DMS53 treated with DMSO at 0.1 percent for 48 hours (cell line): ENCODE measurements at regions not wholly inside any gene's neighbourhood (a gene's known extent, or its start where the extent isn't known, plus 50 kb on each side); places are given as distances from the start of the nearest gene placed in this dataset.
"Not testable (repeated sequence)": the region's sequence is repeated elsewhere in the genome, so short reads cannot be mapped to it uniquely, and the experiment has no call there.

Experiments
- DNase-seq: peaks from one replicate; lab custom pipeline; 2025; ENCODE audit not compliant: unreplicated experiment; lab: John Stamatoyannopoulos, UW

DNA sequence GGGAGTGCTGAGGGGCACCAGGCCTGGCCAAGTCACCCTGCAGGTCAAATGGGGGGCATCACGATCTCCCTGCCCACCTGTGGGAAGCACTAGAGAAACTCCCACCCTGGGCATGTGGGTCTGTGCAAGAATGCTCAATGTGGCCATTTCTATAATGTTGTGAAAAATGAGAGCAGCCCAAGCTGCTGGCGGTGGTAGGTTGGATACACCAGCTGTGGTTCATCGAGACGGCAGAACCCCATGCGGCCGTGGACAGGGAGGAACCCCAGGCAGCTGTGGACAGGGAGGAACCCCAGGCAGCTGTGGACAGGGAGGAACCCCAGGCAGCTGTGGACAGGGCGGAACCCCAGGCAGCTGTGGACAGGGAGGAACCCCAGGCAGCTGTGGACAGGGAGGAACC lies 129.1 kb downstream of the BRD1 start:
- not testable (repeated sequence) for DNase-seq

GRCh38 chr22:49697047-49697446 lies 130.6 kb downstream of the BRD1 start:
- no peak for DNase-seq

- no peak for DNase-seq
Measured at GRCh38 chr22:49694462-49695260, 133.0 kb downstream of the BRD1 start.

DNA sequence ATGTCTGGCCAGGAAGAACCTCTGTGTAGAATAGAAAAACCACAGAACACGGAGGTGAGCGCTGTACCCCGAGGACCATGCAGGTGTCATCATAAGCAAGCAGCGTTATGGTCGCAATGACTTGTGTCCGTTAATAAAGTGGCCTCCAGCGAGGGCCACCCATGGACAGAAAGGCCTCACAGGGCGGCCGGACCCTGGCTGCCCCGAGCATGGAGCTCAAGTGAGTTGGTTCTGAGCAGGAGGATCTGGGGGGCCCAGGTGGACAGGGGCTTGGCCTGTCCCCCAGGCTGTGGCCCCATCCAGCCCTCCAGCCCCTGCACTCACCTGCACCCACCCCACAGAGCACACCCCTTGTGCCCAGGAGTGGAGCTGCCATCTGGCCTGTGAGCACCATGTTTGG lies 133.8 kb downstream of the BRD1 start:
- DNase-seq, result no peak

DNA sequence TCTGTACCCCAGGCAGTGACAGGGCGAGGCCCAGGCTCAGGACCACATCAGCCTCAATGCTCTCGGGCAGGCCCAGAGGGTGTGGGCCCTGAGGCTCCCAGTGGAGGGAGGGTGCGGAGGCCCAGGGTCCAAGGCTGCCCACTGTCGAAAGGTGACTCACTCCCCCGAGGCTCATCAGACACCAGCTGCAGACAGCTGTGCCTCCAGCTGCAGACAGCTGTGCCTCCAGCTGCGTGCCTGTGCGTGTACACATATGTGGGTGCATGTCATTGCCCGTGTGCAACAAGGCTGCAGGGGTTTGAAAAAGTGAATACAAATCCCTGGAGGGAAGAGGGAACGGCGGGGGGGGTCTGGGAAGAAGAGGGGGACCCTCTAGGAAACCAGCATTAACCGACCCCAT lies 134.3 kb downstream of the BRD1 start:
- DNase-seq, result no peak

GRCh38 chr22:49692499-49693225 lies 135.0 kb downstream of the BRD1 start:
- DNase-seq, result no peak

DNA sequence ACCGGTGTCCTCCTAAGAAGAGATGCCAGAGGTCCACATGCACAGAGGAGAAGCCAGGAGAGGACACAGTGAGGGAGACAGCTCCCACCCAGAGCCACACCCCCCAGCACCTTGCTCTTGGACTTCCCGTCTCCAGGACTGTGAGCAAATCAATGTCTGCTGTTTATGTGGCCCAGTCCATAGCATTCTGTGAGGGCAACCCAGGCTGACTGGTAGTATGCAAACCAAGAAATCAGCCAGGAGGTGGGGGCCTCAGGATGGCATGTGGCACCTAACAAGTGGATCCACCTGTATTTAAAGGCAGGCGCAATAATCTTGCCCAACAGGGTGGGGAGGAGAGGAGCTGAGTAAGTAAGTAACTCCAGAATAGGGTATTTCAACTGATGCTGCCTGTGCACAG lies 136.4 kb downstream of the BRD1 start:
- no peak for DNase-seq

DNA sequence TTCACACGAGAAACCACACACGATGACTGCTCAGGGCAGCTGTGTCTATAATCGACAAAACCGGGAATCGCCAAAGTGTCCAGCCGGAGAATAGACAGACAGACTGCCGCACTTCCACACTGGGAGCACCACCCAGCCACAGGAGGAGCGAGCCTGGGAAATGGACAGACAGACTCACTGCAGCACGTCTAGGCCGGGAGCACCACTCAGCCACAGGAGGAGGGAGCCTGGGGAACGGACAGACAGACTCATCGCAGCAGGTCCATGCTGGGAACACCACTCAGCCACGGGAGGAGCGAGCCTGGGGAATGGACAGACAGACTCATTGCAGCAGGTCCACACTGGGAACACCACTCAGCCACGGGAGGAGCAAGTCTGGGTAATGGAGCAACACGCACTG lies 137.2 kb downstream of the BRD1 start:
- DNase-seq, result no peak

- no peak for DNase-seq
Measured at GRCh38 chr22:49689858-49690257, 137.8 kb downstream of the BRD1 start.

GRCh38 chr22:49689255-49689770 lies 138.4 kb downstream of the BRD1 start:
- no peak for DNase-seq

DNA sequence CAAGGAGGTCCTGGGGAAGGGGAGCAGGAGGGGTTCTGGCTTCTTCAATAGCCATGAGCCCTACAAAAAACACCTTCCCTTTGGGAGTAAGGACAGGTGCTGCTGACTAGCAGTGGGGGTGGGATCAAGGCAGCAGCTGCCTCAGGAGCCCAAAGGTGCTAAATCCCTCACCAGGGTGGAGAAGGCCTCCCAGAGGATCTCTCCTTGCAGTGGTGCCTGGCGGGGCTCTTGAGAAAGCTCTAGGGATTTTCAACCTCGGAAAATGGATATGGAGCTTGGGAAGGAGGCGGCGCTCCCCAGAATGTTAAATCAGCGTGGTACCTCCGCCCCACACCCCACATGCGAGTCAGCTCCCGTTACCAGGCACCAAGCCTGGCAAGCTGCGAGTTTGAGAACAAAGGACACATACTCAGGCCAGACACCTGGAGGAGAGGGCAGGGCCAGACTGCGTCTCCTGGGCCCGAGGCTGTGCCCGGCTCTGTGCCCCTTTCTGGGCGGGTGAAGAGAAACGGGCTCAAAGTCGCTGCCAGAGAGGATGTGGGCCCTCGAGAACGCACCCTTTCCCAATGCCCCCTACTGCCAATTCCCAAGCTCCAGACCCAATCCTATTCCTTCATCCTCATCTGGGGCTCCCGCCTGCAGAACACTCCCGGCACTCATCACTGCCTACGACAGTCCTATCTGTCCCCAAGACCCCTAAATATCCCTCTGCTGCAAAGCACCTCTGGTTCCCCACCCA lies 139.0 kb downstream of the BRD1 start:
- no peak for DNase-seq

GRCh38 chr22:49687786-49688515 lies 139.7 kb downstream of the BRD1 start:
- no peak for DNase-seq

DNA sequence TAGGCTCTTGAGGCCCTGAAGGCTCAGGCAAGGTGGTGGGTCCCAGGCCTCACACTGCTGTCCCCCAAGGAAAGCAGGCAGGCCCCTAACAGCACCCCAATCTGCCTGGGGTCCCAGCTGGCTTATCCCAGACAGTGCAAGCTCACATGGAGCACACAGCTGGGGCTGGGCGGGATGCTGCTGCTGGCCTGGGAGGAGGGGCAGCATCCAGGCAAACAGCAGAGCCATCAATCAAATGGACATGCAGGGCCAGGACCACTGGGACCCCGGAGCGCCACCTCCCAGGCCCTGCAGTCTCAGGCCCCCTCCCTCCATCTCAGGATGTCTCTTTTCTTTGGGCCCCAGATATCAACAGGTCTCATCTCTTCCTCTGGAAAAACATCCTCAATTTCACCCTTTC lies 140.3 kb downstream of the BRD1 start:
- no peak for DNase-seq

DNA sequence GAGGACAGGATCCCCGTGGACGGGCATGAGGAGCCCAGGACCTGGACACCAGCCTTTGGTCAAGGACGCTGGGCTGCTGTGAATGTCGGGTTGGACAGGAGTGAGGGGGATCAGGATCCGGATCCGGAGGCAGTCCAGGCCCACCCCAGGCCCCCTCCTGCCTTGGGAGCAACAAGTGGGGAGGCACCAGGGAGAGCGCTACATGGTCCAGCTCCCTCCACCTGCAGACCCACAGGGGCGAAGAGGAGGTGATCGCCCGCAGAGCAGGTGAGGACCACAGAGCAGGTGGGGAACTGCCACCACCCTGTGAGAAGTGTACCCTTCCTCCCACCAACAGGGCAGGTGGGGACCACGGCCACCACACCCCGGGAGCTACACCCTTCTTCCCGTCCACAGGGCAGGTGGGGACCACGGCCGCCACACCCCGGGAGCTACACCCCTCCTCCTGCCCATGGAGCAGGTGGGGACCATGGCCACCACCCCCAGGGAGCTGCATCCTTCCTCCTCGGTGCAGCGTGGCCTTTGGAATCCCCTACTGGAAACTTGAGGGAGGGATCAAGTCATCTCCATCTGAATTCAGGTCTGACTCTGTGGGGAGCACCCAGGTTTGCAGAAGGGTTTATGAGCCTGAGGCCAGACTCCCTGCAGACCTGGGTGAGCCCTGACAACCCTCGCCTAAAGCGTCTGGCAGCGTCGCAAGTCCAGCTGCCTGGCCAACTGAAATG lies 141.0 kb downstream of the BRD1 start:
- DNase-seq, result no peak

GRCh38 chr22:49685686-49686085 lies 142.0 kb downstream of the BRD1 start:
- no peak for DNase-seq

DNA sequence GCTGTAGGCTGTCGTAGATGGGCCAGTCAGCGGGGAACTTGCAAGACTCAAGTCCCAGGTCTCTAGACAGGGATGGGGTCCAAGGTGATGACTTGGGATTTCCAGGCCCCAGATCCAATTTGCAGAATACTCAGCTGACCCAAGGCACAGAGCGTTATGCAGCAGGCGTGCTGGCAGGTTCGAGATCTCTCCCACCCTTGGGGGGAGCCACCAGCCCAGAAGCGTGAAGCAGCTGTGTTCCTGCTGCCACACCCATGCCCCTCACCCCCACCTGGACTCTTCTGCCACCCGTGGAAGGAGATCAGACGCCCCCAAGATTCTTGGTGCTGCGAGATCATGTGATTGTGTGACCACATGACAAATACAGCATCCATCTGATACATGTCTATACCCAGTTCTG lies 142.6 kb downstream of the BRD1 start:
- DNase-seq, result no peak

GRCh38 chr22:49683032-49683431 lies 144.6 kb downstream of the BRD1 start:
- DNase-seq, result no peak

GRCh38 chr22:49680819-49681218 lies 146.9 kb downstream of the BRD1 start:
- not testable (repeated sequence) for DNase-seq

DNA sequence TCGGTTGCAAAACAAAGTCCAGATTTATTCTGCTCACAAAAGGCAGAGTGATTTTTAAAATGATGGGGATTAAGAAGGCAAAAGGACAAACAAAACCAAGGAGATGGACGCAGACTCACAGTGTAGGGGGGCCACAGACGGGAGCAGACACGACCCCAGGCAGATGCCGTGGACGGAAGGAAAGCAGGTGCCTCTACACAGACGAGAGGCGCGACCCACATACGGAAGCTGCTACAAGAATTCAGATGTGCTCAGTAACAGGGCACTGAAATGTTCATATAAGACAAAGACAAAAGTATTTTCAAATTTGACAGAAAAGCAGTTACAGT lies 148.9 kb downstream of the BRD1 start:
- DNase-seq, result no peak

DNA sequence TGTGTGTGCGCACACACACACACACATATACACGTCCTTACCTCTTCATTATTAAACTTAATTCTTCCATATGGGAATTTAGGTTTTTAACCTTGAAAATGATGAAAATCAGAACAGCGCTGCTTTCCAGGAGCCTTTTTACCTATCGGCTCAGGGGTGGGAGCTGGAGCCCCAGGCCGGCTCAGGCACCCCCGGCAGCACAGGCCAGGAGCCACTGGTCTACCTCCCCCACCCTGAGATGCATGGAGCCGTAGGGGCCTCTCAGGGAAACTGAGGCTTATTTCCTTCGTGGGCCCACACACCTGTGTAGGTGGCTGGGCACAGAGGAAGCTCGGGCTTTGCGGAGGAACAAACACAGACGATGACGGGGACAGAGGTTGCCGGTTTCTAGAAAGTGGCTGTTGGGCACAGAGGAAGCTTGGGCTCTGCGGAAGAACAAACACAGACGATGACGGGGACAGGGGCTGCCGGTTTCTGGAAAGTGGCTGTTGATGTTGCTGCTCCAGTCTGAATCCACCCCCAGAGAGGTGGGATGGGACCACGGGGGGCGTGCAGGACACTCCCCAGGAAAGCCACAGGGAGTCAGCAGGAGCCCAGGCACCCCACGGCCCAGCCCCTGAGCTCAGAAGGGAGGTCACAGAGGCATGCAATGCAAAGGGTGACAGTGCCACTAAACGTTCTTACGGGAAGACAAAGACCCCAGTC lies 149.4 kb downstream of the BRD1 start:
- no peak for DNase-seq
